Hematopoietic multipotent progenitor cell (in vitro differentiated cells): ENCODE measurements at regions not wholly inside any gene's neighbourhood (a gene's known extent, or its start where the extent isn't known, plus 50 kb on each side); places are given as distances from the start of the nearest gene placed in this dataset.
"Not testable (repeated sequence)": the region's sequence is repeated elsewhere in the genome, so short reads cannot be mapped to it uniquely, and the experiment has no call there.

Experiments
- DNase-seq, 3 donors: peaks; one replicate each; pipeline ENCODE4 v3.0.0-alpha.2; 2011 to 2015; ENCODE audit warnings: low read depth in 2 of 3, low spot score in 2 of 3

DNA sequence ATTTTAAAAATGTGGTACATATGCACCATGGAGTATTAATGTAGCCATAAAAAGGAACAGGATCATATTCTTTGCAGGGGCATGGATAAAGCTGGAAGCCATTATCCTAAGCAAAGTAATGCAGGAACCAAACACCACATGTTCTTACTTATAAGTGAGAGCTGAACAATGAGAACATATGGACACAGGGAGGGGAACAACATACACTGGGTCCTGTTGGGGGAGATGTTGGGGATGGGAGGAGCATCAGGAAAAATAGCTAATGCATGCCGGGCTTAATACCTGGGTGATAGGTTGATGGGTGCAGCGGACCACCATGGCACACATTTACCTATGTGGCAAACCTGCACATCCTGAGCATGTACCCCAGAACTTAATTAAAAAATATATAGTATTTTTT, 352.5 kb upstream of the KAZN start:
- no peak for DNase-seq

DNA sequence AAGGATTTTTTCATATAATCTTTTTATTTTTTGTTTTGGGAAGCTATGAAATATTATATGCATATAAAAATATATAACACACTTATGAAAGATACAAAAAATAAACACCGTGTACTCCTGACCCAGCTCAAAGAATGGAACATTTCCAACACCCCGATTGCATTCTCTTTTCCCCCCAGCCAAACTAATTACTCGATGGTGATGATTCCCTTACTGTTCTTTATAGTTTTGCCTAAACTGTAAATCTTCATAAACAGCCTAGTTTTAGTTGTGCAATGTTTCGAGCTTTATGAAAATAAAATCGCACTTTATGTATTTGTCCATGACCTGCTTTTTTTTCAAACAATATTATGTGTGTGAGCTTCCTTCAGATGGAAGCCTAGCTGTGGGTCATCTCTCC, 352.0 kb upstream of the KAZN start:
- DNase-seq = no peak

DNA sequence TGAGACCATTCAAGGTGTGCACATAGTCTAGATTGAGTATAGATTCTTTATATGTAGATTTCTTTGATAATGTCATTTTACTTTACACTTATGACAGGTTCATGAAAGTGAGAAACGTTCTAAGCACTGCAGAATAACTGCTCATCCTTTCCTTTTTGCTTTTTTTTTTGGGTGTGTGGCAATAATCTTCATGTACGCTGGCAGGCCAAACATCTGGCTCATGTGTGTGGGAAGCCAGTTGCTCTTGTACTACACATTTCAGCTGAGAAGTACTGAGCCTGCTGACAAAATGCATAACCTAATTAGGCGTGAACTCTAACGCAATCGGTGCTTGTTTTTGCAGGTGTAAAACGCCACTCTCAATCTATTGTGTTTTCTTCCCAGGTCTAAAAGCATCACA, 350.8 kb upstream of the KAZN start:
- no peak for DNase-seq

DNA sequence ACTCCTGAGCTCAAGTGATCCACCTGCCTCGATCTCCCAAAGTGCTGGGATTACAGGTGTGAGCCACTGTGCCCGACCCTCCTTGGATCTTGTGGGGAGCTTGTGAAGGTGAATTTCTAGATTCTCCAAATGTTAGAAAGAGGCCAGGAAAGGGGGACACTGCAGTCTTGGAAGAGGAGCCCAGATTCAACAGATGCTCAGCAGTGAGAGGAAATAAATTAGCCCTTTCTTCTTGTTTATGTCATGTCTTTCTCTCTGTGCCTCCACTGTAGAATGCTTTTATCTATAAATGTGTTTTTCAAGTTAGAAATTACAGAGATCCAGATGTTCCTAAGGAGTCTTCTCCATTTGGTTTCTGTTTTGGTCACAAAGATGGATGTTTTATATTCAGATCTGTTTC, 346.6 kb upstream of the KAZN start:
- DNase-seq = no peak

DNA sequence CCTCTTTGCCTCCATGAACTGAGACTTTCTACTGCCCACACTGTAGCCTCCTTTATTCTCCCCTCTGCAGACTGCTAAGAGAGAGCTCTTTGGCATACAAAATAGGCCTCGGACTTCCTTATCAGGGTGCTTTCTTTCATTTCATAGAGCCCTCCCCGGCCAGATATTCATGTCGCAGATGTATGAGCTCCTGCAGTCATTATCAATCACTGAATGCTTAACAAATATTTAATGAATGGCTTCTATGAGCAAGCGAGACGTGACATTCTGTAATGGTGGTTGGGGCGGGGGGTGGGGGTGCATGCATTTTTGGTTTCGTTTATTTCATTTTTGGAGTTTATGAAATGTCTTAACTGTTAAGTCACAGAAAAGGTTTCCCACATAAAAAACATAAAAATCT, 344.8 kb upstream of the KAZN start:
- DNase-seq = no peak

DNA sequence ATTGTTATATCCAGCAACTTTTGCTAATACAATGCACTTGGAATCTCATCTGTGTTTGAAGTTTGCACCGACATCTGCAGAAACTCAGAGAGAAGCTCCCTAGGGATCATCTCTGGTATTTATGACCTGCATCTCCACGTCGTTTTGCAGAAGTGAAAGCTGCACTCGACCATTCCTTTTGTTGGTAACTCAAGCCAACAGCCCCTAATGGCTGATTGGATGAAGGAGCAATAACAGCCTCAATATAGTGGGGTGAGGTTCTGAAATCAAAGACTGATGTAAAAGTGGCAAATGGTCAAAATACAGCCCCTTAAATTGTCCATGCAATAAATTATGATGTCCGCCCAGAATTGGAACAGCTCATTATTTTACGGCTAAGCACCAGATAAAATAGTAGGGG, 344.2 kb upstream of the KAZN start:
- DNase-seq = no peak

DNA sequence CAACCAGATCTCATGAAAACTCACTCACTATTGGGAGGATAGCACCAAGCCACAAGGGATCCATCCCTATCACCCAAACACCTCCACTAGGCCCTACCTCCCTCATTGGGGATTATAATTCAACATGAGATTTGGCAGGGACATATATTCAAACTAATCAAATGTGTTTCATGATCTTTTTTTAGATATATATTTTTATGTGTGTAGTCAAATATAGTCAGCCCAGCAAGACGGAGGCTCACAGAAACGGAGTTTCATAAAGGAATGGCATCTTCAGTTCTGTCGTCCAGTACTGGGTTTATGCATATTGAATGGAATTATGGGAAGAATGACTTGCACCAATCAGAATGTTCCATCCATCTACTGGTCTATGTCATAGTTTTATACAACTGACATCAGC, 343.3 kb upstream of the KAZN start:
- DNase-seq = no peak

DNA sequence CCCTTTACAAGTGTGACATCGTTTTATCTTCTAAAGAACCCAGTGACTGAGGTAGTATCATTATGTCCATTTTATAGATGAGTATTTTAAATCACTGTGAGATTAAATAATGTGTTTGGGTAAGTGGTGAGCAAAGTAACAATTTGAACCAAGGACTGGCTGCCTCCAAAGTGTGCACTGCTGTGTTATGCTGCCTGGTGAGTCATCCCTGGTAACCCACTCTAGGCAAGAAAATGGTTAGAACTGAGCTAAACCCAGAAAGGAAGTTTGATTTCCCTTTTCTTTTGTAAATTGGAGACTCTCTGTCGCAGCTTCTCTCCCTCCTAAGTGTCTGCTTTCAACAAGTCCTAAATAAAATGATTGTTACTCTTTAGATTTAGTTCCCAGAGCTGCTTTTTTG, 342.8 kb upstream of the KAZN start:
- no peak for DNase-seq

DNA sequence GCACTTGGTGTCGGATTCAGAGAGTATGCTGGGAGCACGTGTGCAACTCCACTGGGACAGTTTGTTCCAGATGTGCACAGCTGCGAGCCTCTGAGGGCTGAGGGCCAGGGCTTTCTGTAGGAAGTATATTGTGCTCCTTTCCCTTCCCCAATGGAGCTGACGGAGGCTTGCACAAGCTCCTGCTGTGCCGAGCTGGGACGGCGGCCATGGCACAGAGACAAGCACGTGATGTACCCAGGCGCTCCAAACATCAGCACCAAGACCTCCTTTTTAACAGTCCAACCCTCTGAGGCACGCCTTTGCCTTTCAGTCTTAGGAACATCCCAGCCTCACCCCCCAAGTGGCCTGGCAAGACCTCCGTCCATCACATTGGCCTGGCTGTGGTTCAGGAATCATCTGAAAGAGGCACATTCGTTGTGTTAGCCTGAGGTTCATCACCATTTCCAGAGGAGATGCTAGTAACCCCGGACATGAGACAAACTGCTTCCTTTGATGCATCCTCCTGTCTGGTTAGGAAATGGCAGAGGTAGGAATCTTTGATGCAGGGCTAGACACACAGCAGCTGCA, 339.2 kb upstream of the KAZN start:
- no peak for DNase-seq

DNA sequence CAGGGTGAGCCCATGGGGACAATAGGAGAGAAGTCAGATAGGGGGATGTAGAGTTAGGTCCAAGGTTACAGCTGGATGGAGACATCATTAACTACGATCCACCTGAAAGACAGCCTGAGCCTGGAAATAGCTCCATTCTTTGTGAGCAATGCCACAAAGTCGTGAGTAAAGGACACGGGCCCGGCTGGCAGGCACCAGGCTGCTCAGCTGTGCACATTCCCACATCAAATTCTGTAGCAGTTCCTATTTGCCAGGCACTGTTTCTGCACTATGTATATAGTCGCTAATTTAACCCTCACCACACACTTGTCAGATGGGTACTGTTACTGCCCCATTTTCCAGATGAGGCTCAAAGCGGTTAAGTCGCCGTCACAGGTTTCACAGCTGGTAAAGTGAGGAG, 338.0 kb upstream of the KAZN start:
- DNase-seq = no peak

DNA sequence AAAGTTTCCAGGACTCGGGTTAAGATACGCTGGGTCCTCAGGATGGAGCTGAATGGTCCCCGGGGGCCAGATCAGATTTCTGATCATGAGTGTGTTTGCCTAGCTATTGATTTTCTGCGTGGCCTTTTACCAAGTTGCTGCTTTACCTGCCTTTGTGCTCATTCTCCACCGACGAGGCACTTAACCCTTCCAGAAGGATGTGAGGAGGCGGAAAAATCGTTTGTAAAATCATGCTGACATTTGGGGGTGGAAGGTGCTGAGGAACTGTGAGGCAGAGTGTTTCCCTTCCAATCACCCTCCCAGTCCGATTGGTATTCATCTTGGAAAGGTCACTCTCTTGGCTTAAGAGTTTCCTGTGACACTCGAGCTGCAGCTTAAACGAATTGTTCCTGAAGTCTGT, 337.1 kb upstream of the KAZN start:
- no peak for DNase-seq

DNA sequence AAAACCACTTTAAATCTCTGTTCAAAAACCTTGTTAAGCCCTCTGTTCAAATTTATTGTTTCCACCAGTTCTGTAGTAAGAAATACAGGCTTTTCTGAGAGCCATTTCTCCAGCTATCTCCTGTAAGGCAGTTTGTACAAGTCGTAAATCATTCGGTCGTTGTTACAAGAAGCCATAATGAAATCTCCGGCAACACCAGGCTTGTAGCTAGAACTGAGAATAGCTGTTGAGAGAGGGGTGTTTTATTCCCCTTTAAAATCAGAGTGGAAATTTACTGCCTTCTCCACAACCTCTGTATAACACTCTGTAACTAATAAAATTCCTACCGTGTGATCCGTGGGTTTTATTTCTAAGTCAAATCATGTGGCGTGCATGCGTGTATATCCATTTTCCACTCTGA, 335.8 kb upstream of the KAZN start:
- no peak for DNase-seq

DNA sequence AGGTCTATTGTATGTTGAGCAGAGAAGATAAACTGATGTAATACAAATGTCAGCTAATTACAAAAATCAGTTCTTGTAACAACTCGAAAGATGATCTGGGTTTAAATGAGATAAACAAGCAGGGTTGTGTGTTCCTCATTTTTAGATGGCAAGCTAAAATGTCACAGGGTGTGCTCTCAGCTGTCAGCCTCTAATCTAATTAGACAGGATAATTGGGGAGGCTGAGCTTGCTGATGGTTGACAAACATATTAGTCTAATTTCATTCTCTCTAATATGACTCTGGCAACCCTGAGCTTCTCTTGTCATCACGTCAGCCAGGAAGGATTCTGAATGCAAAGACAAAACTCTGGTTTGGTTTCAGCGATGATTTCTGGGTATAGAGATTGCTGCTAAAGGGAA, 335.3 kb upstream of the KAZN start:
- DNase-seq = no peak

DNA sequence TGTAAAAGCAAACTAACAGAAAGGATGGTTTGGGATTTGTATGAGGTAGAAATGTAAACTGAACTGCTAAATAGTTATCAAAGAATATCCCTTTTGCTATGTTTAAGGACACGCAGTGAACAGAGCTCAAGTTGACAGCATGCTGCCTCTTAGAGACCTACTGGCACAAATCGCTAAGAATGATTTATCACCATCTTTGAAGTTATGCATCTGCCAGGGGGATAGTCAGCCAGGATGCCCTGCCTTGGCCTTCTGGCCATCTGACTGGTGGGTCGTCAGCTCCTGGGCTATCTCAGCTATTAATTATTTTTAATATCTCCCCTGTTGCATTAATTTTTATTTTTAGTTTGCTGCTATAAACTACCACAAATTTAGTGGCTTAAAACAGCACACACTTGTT, 334.8 kb upstream of the KAZN start:
- DNase-seq = no peak

DNA sequence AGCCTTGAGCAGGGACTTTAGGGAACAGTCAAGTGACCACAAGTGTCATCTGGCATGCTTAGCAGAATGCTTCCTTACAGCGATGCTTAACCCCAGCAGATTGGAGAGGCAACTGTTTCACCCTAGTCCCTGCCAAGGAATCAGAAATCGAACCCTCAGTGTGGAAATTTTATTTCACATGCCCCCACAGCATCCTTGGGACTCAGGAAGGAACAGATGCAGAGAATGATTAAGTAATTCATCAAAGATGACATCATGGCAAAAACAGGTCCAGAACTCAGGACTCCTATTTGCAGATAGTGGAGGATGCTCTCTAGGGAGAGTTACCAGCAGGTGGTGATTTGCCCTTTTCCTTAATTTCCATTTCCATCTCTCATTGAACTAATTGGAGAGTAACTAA, 333.0 kb upstream of the KAZN start:
- no peak for DNase-seq

DNA sequence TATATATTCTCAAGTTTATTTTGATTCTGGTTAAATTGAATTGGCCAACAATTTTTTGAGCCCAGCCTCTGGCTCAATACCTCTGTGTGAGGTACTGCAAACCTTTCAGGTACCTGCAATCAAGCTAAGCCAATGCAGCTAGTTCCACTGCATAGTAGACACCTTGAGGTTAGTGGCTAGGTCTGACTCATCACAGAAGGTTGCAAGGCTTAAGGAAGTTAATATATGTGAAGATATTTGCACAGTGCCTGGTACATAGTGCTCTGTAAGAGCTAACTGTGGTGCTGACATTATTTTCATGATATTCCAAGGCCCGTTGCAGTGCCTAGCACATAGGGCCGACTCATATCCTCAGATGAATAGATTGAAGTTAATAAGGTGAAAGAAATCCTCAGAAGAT, 330.5 kb upstream of the KAZN start:
- no peak for DNase-seq

DNA sequence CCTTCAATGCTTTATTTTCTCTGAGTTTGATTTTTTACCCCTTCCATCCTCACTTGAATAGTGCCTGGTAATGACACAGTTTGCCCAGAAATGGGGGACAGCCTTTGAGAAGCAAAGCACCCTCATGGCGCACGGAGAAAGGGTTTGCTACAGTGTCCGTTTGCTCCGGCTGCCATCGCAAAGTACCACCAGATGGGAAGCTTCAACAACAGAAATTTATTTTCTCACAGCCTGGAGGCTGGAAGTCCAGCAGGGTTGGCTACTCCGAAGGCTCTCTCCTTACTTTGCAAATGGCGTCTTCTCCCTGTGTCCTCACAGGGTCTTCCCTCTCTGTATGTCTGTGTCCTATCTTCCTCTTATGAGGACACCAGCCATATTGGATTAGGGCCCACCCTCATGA, 327.7 kb upstream of the KAZN start:
- DNase-seq = no peak

DNA sequence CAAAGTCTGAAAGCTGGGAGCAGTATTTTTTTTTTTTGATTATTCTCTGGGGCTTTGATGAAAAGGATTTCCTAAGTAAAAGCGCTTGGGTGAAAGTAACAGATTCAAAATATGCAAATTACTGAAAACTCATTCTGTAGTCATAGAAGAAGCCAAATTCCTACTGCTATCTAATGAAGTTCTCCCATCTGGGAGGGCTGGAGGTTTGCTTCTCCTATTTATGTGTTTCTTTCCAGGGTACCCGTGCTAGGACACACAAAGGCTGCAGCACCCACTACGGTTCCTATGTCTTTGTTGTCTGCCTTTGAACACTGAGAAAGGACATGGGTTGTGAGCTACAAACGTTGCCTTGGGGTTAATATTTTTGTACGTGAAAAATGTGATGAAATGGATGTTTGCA, 324.7 kb upstream of the KAZN start:
- DNase-seq = no peak

DNA sequence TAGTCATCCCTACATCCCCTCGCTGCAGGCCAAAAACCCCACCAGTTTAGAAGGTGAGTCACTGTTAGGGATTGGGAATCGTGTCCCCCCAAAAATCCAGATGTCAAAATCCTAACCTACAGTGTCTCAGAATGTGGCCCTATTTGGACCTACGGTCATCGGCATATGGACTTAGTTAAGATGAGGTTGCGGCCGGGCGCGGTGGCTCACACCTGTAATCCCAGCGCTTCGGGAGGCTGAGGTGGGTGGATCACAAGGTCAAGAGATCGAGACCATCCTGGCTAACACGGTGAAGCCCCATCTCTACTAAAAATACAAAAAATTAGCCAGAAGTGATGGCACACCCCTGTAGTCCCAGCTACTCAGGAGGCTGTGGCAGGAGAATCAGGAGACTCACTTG, 318.6 kb upstream of the KAZN start:
- DNase-seq = not testable (repeated sequence)

DNA sequence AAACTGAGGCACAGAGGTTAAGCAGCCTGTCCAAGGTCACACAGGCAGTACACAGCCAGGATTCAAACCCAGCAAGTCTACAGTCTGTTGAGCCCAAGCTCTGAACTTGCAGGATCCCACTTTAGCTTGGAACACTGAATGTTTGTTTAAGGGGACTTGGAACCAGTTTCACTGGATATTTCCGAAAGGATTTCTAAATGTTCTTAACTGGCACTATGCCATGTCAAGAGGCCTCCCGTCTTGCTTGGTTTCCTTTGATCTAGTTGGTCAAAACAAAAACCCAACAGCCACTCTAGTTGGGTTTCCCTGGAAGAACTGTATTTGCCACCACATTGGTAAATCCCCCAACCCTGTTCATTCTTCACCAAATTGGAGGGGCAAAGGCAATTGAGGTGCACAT, 317.6 kb upstream of the KAZN start:
- DNase-seq = no peak

DNA sequence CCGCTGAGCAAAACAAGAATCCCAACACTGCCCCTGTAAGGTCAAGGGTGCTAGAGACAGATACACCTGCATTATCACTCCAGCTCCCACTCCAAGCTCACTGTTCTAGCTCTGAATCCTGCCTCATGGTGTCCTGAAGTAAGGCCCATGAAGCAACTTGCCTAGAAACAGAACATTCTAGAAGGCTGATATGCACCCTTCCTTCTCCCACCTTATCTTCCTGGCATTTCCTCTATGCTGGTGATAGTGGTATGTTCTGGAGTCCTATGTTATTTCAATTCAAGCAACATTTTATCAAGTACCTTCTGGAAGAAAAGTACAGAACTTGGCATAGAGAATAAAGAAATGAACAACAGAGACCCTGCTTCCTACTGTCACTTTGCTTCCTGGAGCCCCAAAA, 317.1 kb upstream of the KAZN start:
- no peak for DNase-seq

DNA sequence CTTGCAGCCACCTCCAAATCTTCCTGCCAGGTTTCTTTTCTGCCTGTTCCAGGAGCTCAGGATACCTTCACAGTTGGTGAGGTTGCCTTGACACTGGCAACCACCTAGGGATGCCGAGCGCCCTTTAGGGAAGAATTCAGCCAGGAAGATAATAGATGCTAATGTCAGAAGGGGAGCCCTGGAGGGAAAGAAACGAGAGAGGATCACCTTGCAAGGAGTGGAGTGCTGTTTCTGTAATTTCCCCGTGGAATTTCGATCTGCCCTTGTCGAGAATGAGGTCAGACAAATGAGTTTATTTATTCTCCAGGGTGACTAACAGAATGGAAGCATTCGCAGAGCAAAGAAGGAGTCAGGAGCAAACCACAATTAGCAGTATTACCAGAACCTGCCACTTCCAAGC, 315.8 kb upstream of the KAZN start:
- no peak for DNase-seq

DNA sequence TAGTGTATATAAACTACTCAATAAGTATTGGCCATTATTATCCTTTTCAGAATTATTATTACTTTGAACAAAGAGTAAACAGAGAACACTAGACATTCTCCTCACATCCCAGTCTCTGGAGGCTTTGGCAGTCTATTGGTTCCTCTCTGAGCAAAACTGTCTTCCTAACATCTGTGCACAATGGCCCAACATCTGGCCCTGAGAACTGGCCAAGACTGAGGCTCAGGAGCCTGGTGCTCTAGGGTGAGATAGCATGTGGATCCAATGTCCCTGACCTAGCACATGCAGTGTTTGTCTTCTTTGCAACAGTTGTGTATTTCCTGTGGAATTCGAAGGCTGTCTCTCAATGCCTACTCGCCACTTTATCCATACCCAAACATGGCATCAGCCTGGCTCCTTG, 313.2 kb upstream of the KAZN start:
- DNase-seq = no peak

DNA sequence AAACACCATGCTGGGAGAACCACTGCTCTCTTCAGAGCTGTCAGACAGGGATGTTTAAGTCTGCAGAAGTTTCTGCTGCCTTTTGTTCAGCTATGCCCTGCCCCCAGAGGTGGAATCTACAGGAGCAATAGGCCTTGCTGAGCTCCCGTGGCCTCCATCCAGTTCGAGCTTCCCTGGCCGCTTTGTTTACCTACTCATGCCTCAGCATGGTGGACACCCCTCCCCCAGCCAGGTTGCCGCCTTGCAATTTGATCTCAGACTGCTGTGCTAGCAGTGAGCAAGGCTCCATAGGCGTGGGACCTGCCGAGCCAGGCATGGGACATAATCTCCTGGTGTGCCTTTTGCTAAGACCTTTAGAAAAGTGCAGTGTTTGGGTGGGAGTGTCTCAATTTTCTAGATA, 307.3 kb upstream of the KAZN start:
- DNase-seq = not testable (repeated sequence)
